Daoy (cell line): ENCODE measurements at regions not wholly inside any gene's neighbourhood (a gene's known extent, or its start where the extent isn't known, plus 50 kb on each side); places are given as distances from the start of the nearest gene placed in this dataset.
"Not testable (repeated sequence)": the region's sequence is repeated elsewhere in the genome, so short reads cannot be mapped to it uniquely, and the experiment has no call there.

ENCODE experiments used
- DNase-seq: peaks from one replicate; pipeline ENCODE4 v3.0.0-alpha.2; 2015; ENCODE audit warnings: low read depth

DNA sequence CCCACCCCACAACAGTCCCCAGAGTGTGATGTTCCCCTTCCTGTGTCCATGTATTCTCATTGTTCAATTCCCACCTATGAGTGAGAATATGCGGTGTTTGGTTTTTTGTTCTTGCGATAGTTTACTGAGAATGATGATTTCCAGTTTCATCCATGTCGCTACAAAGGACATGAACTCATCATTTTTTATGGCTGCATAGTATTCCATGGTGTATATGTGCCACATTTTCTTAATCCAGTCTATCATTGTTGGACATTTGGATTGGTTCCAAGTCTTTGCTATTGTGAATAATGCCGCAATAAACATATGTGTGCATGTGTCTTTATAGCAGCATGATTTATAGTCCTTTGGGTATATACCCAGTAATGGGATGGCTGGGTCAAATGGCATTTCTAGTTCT, 156.9 kb downstream of the RHOU start:
- not testable (repeated sequence) for DNase-seq

DNA sequence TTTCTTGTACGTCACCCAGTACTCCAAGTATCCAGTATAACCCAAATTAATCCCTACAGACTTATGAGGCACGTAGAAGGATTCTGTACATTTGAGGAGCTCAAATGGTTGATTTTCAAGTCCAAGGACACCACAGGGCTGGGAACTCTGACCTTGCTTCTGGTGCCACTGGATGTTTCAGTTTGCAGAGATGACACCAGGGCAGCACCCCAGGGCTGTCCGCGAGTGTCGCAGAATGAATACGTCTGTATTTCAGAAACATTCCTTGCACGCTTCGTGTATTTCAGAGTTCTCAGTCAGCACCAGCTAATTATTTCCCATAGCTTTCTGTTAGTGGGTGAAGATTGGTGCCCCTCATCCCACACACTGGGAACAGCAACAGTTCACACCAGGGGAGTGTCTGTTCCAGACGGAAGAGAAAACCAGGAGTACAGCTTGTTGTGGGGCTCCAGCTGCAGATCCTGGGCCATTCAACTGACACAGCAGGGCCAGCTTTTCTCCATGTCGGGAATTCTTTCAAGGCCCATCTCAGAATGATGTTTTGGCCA, 159.2 kb downstream of the RHOU start:
- DNase-seq, result no peak

DNA sequence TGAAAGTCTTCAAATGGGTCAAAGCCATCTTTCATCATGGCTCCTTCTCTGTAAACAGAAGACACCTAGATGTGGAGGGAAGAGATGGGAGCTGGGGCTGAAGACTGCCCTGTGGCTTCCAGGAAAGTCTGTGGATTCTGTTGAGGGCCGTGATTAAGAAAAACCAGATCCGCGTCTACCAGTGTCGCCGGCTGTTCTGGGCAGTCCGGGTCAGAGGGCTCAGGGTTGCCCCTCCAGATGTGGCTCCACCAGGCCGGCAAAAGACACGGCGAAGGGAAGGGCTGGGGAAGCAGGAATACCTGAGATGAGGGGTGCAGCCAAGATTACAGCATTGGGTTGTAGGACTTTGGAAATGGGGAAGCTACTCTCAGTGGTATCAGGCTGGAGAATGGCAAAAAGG, 162.6 kb downstream of the RHOU start:
- DNase-seq, result no peak

DNA sequence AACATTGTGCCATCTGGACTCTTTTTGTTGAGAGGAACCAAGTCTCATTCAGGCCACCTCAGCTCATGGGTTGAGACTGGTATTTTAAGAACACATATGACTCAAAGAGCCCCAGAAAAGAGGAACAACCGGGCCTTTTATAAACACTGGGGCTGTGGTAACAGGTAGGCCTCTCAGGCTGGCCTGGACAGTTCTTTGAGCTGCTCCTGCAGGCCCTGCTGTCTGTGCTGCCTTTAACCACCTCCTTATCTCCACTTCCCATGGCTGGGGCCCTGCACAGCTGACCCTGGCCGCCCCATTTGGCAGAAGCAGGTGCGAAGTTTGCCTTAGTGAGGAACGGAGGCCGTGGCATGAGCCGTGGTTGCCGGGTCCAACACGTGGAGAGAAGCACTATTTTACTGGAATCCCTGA, 163.3 kb downstream of the RHOU start:
- DNase-seq, result no peak

DNA sequence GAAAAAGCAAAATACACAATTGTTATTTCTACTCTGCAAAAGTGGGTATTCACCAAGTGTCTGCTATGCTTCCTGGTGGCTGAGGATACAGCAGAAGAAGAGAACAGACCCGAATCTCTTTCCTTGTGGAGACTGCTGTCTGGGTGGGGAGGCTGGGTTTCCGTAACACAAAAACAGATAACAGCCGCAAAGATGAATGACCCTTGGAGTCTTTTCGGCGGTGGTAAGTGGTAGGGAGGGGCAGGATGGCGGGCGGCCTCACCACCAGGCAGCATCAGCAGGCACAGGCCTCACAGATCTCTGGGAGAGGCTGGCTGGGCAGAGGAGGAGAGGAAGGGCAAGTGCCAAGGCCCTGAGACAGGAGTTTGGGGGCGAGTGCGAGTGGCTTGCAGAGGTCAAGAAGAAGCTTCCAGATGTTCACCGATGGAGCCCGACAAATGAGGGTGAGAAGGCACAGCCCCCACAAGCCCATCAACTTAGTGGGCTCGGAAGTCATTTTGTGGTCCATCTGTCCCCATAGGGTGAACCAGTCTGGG, 164.2 kb downstream of the RHOU start:
- no peak for DNase-seq

DNA sequence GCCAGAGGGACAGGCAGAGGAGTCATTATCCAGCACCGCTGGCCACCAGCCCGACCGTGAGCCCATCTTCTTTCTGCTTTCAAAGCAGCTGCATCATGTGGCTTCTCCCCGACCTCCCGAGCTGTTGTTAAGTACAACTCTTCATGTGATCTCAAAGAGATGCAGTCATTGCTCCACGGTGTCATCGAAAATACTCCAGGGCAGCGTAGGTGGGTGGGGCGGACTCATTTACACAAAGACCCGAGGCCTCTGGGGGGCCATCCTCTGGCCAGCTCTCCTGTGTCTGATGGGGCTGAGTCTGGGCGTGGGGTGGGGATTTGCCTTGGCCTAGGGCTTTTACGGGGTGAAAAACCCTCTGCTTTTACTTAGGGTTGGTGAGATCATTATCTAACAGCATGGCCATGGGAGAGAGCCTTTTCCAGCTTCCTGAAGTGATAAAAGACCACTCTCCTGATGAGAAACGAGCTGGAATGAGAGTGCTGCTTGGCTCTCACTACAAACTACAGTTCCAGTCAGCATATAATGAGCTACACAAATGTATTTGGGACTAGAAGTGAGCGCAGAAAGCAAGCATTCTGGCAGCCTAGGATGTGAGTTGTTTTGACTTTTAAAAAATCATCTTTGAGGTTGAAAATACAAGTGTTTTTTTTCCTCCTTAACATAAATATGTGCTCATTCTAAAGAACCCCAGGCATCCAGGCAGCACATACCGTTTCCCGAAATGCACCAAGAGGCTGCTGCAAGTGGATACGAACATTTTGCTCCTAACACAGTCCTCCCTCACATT, 165.0 kb downstream of the RHOU start:
- no peak for DNase-seq

DNA sequence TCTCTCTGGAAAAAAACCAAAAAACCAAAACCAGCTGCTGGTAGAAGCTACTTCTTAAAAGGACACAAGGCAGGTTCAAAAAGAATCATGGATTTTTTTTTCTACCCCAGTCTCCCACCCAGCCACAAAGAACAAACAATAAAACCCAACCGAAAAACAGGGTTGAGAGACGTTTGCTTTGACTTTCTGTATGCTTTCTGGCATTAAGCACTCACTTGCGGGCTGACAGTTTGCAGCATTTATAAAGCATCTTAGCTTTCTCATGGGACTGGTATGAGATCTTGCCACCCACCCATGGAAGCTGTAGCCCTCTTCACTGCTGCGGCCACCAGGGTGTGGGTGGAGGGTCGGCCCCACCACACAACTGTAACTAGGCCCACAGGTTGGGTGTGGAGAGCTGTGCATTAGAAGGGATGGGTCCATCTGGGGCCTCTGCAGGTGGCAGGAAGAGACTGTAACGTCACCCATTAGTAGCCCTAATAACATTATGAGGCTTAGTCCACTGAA, 165.7 kb downstream of the RHOU start:
- no peak for DNase-seq

DNA sequence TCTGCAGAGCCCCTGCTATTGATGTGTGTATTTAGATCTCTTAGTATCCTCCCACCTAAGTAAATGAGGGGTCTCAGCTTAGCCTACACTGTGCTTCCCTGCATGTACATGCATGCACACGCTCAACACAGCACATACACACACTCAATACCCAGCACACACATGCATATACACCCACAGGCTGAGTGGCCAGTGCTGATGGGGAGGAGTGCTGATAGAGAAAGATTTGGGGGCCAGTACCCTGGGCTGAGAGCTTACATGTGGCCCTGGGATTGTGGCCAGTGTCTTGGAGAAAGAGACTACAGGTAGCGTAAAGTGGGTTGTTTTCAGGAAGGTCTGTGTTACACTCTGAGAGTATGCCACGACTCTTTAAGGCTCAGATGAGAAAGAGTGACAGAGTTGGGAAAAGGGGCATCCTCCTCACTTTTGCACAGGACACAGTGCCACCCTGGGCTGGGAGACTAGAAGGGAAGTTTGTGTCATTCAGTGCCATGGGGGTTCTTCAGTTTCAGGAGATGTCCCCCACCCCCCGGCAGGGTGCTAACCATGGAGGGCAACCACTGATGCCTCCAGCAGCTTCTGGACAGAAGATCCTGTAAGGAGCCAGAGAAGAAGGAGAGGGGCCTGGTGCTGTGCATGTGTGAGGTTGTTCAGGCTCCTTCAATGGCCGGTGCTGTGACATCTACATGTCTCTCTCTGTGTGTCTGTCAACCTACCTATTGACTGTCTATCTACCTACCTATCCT, 166.8 kb downstream of the RHOU start:
- no peak for DNase-seq

DNA sequence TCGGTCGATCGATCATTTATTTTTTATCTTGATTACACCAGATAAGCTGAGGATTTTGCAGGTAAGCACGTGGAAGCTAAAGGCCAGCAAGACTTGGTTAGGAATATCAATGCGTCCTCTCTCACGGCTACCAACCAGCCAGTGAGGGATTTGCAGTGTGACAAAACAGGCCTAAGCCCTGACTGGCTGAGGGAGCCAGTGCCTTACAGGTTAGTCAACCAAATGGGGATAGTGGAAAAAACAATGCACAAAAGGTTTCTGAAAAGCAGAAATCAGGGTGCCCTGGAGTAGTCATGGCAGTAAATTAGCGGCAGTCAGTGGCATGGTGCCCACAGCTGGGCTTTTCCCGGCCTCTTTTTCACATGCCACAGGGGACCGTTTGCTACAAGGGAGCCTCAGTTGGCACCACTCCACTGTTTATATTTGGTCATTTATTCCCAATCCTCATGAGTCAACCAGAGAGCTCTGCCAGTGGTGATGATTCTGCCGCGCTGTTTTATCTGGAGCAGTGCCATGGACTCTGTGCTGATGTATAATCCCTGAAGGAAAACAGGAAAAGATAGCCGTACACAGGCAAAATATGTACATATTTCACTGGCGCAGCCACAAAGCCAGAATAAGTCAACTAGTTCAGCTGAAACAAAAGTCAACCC, 167.6 kb downstream of the RHOU start:
- DNase-seq, result peak; percentile 97

DNA sequence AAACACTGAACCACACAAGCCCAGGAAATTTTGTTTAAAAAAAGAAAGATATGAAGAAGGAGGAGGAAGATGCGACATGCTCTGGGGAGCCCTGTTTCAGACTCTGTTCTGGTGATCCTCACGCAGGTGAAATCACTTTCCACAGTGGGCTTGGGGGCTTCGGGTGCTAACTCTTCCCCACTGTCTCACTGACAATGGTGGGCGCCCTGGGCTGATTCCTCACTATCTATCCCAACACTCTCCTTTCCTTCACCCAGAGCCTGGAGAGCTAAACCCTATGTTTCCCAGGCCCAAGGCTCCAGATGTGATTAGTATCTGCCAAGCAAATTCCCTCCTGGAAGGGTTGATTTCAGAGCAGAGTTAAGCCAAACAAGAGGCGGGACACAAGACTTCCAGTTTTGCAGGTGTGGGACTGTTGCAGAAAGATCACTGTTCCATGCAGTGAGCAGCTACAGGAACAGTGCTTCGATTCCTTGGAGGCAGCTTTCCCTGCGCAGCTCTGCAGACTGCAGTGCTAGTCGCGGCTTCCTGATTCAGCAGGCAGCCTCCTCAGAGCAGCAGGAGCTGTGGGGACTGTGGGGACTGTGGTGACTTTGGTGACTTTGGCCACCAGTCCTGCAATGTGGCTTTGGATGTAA, 168.3 kb downstream of the RHOU start:
- DNase-seq, result no peak

DNA sequence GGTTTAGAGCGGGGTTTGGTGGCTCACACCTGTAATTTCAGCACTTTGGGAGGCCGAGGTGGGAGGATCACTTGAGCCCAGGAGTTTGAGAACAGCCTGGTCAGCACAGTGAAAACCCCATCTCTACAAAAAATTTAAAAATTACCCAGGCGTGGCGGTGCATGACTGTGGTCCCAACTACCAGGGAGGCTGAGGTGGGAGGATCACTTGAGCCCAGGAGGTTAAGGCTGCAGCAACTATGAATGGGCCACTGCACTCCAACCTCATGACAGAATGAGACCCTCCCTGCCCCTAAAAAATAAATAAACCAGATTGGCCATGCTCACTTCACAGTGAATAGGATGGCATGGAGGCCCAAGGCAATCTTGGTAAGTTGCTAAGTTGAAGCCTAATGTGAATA, 168.9 kb downstream of the RHOU start:
- no peak for DNase-seq

DNA sequence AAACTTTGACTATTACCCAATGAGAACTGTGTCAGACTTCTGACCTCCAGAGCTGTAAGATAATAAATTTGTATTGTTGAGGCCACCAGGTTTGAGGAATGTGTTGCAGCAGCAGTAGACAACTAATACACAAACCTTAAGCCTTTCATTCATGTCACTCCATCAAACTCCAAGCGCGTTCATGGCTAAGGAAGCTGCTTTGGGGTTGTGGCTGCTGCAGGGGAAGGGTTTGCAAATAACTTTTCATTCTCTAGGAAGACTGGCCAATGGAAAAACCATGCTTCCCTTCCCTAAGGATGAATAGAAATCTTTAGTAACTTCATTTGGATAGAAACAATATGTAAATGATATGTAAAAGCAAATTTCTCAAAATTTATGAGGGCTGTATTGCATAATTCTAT, 170.4 kb downstream of the RHOU start:
- no peak for DNase-seq

DNA sequence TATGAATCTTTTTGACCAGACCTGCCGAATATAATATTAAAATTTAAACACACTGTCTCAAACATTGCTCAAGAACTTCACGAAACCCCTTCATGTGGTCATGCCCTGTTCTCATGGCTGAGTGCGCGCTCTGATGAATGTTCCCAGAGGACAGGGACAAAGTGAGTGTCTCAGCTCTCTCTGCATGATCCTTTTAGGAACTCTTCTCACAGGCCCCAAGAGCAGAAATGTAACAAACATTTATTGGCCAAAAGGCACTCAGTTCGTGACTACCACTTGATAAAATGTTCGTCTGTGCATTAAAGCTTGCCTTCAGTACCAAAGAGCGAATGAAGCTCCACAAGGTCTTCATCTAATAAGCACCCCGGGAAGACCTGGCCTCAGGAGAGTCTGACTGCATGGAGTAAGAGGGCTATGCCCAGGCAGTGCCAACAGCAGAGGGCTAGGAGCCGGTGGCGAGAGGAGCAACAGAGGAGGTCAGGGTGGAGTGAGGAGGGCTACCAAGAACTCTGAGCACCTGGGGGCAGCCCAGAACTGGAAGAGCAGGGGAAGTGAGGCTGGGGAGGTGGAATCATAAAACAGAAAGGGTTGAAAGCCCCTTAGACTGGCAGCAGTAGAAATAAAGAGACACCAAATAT, 171.1 kb downstream of the RHOU start:
- DNase-seq, result no peak

DNA sequence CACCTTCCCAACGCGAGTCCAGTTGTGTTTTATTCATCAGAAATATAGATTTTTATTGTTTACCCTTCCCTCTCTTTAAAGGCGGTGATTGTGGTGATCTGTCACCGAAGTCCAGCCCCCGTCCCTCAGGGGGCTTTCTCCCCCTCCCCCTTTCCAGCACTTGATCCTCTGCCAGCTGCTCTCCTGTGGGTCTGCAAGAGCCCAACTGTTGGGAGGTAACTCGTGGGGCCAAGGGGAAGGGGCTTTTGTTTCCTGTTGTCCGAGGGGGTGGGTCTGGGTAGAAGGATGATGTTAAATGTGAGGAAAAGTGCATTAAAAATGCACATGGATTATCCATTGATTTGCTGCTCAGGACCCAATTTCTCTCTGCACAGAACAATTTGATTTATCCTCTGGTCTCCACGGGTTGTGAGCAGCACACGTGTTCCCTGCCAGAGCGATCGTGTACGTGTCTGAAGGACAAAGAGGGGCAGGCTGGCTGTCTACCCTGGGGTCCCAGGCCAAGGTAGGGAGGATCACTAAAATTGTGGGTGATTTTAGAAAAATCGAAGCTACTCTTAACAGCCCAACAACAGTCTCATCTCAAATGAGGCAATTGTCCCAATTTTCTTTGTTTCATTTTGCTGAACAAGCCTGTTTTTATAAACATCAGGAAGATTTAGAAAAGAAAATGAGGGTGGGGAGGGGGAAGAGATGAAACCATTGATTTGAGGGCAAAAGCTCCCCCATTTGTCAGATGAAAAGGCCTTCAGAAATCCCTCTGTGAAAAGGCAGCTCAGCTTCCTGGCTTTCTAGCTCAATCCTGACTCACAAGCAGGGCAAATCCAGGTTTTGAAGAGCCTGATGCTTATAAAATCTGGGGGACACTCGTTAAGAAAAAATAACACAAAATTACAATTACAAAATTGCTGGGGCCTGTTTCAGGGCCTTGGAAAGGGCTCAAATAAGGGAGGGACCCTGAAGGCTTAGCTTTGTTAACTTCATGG, 176.2 kb downstream of the RHOU start:
- DNase-seq, result no peak

DNA sequence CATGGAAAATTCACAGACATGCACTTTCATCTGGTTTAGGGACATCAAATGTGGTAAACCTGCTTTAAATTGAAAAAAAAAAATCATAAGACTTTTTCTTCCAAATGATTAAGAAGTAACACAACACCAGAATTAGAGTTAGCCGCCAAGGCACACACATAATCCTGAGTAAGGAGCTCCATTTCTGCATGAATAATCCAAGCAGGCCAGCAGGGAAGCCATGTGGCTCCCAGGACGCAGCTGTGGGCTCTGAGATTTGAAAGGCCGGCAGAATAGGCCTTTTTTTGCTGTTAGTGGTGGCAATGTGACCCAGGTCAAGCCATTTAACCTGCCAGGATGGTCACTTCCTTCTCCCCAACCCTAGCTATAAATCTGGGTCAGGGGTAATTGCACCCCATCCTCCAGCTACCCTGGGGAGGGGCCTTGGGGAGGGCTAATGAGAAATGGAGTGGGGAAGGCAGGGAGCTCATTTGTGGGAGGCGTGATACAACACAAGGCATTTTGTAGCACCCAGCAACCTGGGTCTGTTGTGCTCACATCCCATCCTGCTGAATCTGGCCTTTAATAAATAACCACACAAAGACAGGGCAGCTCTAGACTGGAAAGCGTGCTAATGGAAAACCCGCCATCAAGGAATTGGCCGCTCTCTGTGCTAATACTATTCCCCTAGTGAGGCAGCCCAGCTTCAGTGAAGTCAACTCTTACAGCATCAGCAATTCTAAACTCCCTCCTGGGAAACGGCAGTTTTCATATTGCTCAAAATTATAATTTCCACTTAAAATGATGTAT, 178.5 kb downstream of the RHOU start:
- no peak for DNase-seq

DNA sequence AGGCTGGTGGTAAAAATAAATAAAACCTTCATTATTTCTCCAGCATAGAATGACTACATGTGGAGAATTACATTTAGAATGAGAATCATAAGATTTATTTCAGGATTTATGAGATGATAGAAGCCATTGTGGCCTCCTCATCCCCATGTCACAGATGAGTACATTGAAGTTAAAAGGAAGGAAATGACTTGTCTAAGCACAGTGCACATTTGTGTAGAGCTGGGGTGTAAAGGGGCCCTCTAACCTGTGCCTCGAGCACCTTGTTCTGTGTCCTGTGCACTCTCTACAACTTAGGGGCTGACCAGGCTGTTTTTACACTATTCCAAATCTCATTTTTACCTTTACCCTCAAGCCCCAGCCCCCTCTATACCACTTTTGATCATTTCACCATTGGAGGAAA, 179.4 kb downstream of the RHOU start:
- no peak for DNase-seq

DNA sequence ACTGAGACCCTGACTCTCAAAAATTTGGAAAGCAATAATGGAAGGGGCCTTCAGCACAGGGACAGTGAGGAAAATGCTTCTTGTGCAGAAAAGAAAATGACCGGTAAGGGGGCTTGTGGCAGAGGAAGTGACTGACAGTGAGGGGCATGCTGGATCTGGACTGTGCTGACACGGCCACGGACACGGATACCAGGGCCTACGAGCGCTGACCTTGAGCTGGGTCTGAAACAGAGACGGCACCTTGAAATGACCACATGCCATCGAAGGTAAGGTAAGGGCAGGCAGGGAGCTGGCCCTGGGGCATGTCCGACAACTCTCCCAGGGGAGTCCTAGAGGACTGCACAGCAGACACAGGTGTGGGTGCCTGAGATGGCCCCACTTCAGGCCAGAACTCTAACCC, 182.1 kb downstream of the RHOU start:
- DNase-seq, result no peak

DNA sequence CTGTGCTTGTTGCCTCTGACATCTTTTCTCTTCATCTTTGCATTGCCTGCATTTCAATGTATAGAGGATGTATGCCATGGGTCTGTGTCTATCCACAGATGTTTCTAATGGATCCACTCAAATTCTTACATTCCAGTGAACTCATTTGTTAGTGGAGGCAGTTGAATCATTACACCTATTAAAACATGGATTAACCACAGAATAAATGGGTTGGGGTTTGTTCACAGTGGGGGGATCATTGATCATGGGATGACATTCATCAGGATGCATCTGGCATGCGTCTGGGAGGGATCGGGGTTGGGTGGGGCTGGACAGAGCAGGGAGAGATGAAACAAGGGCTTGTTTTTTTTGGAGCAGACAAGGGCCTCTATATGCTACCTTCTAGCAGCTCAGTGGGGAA, 182.5 kb downstream of the RHOU start:
- DNase-seq, result no peak

DNA sequence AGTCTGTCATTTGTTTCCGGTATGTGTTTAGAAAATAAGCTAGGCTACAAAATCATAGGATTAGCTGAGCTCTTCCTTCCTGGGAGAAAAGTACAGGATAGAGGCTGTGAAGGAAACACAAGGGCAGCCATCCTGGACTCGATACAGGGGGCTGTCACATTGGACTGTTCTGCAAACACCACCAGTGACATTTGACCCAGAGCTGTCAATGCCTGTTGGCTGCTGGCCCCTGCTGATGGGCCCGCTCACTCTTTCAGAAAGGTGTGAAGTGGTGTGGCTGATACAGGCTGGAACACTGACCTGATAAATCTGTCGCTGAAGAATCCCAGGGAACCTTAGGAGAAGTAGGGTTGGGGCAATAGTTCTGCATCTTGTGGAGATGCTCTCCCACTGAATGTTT, 183.1 kb downstream of the RHOU start:
- no peak for DNase-seq
